GM12892 (cell line): ENCODE measurements at regions not wholly inside any gene's neighbourhood (a gene's known extent, or its start where the extent isn't known, plus 50 kb on each side); places are given as distances from the start of the nearest gene placed in this dataset.

Experiments
- POLR2A ChIP-seq: IDR thresholded peaks from 2 replicates; pipeline ENCODE4 v1.6.1; 2011; ENCODE audit warnings: low read depth, low read length, control low read depth
- POLR2AphosphoS5 ChIP-seq: IDR thresholded peaks from 2 replicates; pipeline ENCODE4 v1.6.1; 2011; ENCODE audit warnings: low read depth, low read length, control low read depth
- TAF1 ChIP-seq: IDR thresholded peaks from 2 replicates; pipeline ENCODE4 v1.6.1; 2011; ENCODE audit warnings: low read depth, mild to moderate bottlenecking, control low read depth, low read length, borderline replicate concordance

- TF ChIP-seq POLR2A (no peak), TAF1 (no peak), POLR2AphosphoS5 (no peak)
These were observed 129.1 kb upstream of the SPACA1 start for GRCh38 chr6:87918461-87918941.
